Neural cell (in vitro differentiated cells): ENCODE measurements at regions not wholly inside any gene's neighbourhood (a gene's known extent, or its start where the extent isn't known, plus 50 kb on each side); places are given as distances from the start of the nearest gene placed in this dataset.
"Not testable (repeated sequence)": the region's sequence is repeated elsewhere in the genome, so short reads cannot be mapped to it uniquely, and the experiment has no call there.

Experiments
- H2AFZ ChIP-seq: fragments of 200-600, 300-800 bp; sonication (generic), shearing (Covaris generic); 2 replicates; pipeline ENCODE4 v1.6.0; 2014; ENCODE audit warnings: low read depth, mild to moderate bottlenecking, antibody characterized with exemption, low read length, moderate library complexity
- H3F3A ChIP-seq: fragments of 200-600 bp; shearing (Covaris generic); 2 replicates; pipeline ENCODE4 v1.6.1; 2016; ENCODE audit warnings: mild to moderate bottlenecking, moderate library complexity, mixed read lengths, antibody characterized with exemption, low read length; ENCODE audit not compliant: insufficient read depth, poor library complexity, severe bottlenecking
- H3K27ac ChIP-seq: fragments of 200-600, 300-800 bp; sonication (generic), shearing (Covaris generic); 2 replicates; pipeline ENCODE4 v1.5.1; 2014; ENCODE audit warnings: mild to moderate bottlenecking, low read length, moderate library complexity
- H3K27me3 ChIP-seq: fragments of 300-800, 200-600 bp; sonication (generic), shearing (Covaris generic); 2 replicates; pipeline ENCODE4 v1.6.0; 2014; ENCODE audit warnings: mild to moderate bottlenecking, low read depth, low read length, moderate library complexity; ENCODE audit not compliant: insufficient read depth
- H3K36me3 ChIP-seq: fragments of 300-800, 200-600 bp; sonication (generic), shearing (Covaris generic); 2 replicates; pipeline ENCODE4 v1.5.1; 2014; ENCODE audit warnings: mild to moderate bottlenecking, antibody characterized with exemption, low read length, moderate library complexity; ENCODE audit not compliant: insufficient read depth
- H3K4me2 ChIP-seq: fragments of 300-800, 200-600 bp; sonication (generic), shearing (Covaris generic); 2 replicates; pipeline ENCODE4 v1.6.0; 2014; ENCODE audit warnings: mild to moderate bottlenecking, low read length
- H3K4me3 ChIP-seq: fragments of 300-800, 200-600 bp; sonication (generic), shearing (Covaris generic); 2 replicates; pipeline ENCODE4 v1.5.1; 2014; ENCODE audit warnings: mild to moderate bottlenecking, low read length, moderate library complexity
- H3K79me2 ChIP-seq: fragments of 200-600 bp; shearing (Covaris generic); replicated peaks from 2 replicates; pipeline ENCODE4 v1.6.0; 2014; ENCODE audit warnings: mild to moderate bottlenecking, low read length, moderate library complexity; ENCODE audit not compliant: insufficient read depth
- H3K9ac ChIP-seq: fragments of 300-800, 200-600 bp; sonication (generic), shearing (Covaris generic); 2 replicates; pipeline ENCODE4 v1.6.1; 2016; ENCODE audit warnings: mild to moderate bottlenecking, low read length, mixed read lengths
- H3K9me2 ChIP-seq: fragments of 200-600 bp; shearing (Covaris generic); 2 replicates; pipeline ENCODE4 v1.6.1; 2016; ENCODE audit warnings: mild to moderate bottlenecking, low read length, mixed read lengths; ENCODE audit not compliant: insufficient read depth
- H3K9me3 ChIP-seq: fragments of 200-600, 300-800 bp; sonication (generic), shearing (Covaris generic); 2 replicates; pipeline ENCODE4 v1.6.1; 2016; ENCODE audit warnings: mild to moderate bottlenecking, mixed run types, low read length, moderate library complexity, mixed read lengths
- H4K20me1 ChIP-seq: fragments of 200-600 bp; shearing (Covaris generic); 2 replicates; pipeline ENCODE4 v1.6.1; 2016; ENCODE audit warnings: mild to moderate bottlenecking, mixed run types; ENCODE audit not compliant: insufficient read depth
- EP300 ChIP-seq: fragments of 450-650 bp; conservative IDR thresholded peaks from 2 replicates; pipeline ENCODE4 v1.6.1; 2014; ENCODE audit warnings: antibody characterized with exemption, mild to moderate bottlenecking, moderate library complexity; ENCODE audit not compliant: poor library complexity, severe bottlenecking
- EZH2 ChIP-seq: fragments of 200-600, 300-800 bp; shearing (Covaris generic), sonication (generic); IDR thresholded peaks from 2 replicates; pipeline ENCODE4 v1.6.1; 2014; ENCODE audit warnings: antibody characterized with exemption, low read length, borderline replicate concordance, mild to moderate bottlenecking; ENCODE audit not compliant: insufficient read depth, poor library complexity, severe bottlenecking
- MXI1 ChIP-seq: fragments of 450-650 bp; conservative IDR thresholded peaks from 2 replicates; pipeline ENCODE4 v1.6.1; 2014; ENCODE audit warnings: antibody characterized with exemption, mild to moderate bottlenecking; ENCODE audit not compliant: poor library complexity, severe bottlenecking
- POLR2AphosphoS5 ChIP-seq: IDR thresholded peaks from 2 replicates; pipeline ENCODE4 v1.6.1; 2012
- RAD21 ChIP-seq: fragments of 450-650 bp; conservative IDR thresholded peaks from 2 replicates; pipeline ENCODE4 v1.6.1; 2014; ENCODE audit warnings: antibody characterized with exemption, mild to moderate bottlenecking, moderate library complexity
- SMC3 ChIP-seq: fragments of 450-650 bp; conservative IDR thresholded peaks from 2 replicates; pipeline ENCODE4 v1.6.1; 2014; ENCODE audit warnings: antibody characterized with exemption, mild to moderate bottlenecking, moderate library complexity; ENCODE audit not compliant: poor library complexity
- TAF1 ChIP-seq: IDR thresholded peaks from 2 replicates; pipeline ENCODE4 v1.6.1; 2012; ENCODE audit warnings: low read depth
- TF ChIP-seq, protein P1 (sequence below): IDR thresholded peaks from 2 replicates; pipeline ENCODE4 v1.6.1; 2012; ENCODE audit warnings: borderline replicate concordance
- TF ChIP-seq, protein P2 (sequence below): fragments of 450-650 bp; IDR thresholded peaks from 2 replicates; pipeline ENCODE4 v1.5.1; 2014; ENCODE audit warnings: antibody characterized with exemption, mild to moderate bottlenecking, moderate library complexity; ENCODE audit not compliant: poor library complexity, severe bottlenecking

DNA sequence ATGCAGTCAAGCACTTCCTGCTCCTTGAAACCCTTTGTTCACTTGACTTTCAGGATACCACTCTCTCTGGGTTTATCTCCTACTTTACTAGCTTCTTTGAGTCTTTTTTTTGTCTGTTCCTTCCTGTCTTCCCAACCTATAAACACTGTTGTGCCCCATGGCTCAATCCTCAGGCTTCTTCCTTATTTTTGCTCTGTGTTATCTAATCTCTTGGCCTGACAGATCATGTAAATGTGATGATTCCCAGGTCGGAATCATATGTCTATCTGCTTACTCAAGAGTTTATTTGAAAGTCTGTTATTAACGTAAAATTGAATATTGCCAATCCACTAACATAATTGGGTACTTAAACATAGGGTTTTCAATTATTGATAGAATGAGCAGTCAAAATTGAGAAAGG is 171.7 kb upstream of the ST6GALNAC5 start:
- Histone ChIP-seq H3K27ac (no peak overlapping the region), H3K4me2 (no peak overlapping the region), H3K9me3 (no peaks in the 10 kb centered on the region), H3F3A (no peaks in the 10 kb centered on the region), H3K9me2 (no peaks in the 10 kb centered on the region), H3K79me2 (no peaks in the 10 kb centered on the region), H3K9ac (no peak overlapping the region), H4K20me1 (no peaks in the 10 kb centered on the region), H3K27me3 (no peaks in the 10 kb centered on the region), H3K36me3 (no peaks in the 10 kb centered on the region), H2AFZ (no peak overlapping the region), H3K4me3 (no peak overlapping the region)
- TF ChIP-seq MXI1 (no peak), TAF1 (no peak), EP300 (no peak), EZH2 (no peak), SMC3 (no peak), RAD21 (no peak)

DNA sequence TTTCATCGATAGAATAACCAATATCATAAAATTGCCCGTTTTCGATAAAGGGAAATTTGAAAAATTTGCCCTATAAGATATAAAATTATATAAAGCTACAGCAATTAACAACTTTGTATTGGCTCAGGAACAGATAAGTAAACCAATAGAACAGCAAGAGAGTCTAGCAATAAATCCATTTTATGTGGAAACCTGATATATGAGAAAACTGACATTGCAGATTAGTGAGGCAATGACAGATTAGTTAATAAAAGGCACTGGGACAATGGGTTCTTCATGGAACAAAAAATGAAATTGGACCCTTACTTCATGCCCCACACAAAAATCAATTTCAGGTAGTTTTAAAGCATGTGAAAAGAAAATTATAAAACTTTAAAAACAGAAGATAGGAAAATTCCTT is 169.9 kb upstream of the ST6GALNAC5 start:
- no peak overlapping the region for H3K27ac ChIP-seq
- no peaks in the 10 kb centered on the region for H3K9me2 ChIP-seq
- TF ChIP-seq MXI1 (no peak), SMC3 (no peak), RAD21 (no peak), POLR2AphosphoS5 (no peak), EZH2 (no peak), EP300 (no peak), TAF1 (no peak)
- TF ChIP-seq, protein P1, sequence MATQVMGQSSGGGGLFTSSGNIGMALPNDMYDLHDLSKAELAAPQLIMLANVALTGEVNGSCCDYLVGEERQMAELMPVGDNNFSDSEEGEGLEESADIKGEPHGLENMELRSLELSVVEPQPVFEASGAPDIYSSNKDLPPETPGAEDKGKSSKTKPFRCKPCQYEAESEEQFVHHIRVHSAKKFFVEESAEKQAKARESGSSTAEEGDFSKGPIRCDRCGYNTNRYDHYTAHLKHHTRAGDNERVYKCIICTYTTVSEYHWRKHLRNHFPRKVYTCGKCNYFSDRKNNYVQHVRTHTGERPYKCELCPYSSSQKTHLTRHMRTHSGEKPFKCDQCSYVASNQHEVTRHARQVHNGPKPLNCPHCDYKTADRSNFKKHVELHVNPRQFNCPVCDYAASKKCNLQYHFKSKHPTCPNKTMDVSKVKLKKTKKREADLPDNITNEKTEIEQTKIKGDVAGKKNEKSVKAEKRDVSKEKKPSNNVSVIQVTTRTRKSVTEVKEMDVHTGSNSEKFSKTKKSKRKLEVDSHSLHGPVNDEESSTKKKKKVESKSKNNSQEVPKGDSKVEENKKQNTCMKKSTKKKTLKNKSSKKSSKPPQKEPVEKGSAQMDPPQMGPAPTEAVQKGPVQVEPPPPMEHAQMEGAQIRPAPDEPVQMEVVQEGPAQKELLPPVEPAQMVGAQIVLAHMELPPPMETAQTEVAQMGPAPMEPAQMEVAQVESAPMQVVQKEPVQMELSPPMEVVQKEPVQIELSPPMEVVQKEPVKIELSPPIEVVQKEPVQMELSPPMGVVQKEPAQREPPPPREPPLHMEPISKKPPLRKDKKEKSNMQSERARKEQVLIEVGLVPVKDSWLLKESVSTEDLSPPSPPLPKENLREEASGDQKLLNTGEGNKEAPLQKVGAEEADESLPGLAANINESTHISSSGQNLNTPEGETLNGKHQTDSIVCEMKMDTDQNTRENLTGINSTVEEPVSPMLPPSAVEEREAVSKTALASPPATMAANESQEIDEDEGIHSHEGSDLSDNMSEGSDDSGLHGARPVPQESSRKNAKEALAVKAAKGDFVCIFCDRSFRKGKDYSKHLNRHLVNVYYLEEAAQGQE = no peak
- TF ChIP-seq, protein P2, sequence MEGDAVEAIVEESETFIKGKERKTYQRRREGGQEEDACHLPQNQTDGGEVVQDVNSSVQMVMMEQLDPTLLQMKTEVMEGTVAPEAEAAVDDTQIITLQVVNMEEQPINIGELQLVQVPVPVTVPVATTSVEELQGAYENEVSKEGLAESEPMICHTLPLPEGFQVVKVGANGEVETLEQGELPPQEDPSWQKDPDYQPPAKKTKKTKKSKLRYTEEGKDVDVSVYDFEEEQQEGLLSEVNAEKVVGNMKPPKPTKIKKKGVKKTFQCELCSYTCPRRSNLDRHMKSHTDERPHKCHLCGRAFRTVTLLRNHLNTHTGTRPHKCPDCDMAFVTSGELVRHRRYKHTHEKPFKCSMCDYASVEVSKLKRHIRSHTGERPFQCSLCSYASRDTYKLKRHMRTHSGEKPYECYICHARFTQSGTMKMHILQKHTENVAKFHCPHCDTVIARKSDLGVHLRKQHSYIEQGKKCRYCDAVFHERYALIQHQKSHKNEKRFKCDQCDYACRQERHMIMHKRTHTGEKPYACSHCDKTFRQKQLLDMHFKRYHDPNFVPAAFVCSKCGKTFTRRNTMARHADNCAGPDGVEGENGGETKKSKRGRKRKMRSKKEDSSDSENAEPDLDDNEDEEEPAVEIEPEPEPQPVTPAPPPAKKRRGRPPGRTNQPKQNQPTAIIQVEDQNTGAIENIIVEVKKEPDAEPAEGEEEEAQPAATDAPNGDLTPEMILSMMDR = no peak
- no peaks in the 10 kb centered on the region for H3K36me3 ChIP-seq
- no peak overlapping the region for H2AFZ ChIP-seq
- no peaks in the 10 kb centered on the region for H3K9me3 ChIP-seq
- no peak overlapping the region for H3K9ac ChIP-seq
- no peaks in the 10 kb centered on the region for H3K27me3 ChIP-seq
- no peak overlapping the region for H3K4me2 ChIP-seq
- H3K4me3 ChIP-seq = no peak overlapping the region
- no peaks in the 10 kb centered on the region for H4K20me1 ChIP-seq
- H3K79me2 ChIP-seq = no peaks in the 10 kb centered on the region
- H3F3A ChIP-seq = no peaks in the 10 kb centered on the region

DNA sequence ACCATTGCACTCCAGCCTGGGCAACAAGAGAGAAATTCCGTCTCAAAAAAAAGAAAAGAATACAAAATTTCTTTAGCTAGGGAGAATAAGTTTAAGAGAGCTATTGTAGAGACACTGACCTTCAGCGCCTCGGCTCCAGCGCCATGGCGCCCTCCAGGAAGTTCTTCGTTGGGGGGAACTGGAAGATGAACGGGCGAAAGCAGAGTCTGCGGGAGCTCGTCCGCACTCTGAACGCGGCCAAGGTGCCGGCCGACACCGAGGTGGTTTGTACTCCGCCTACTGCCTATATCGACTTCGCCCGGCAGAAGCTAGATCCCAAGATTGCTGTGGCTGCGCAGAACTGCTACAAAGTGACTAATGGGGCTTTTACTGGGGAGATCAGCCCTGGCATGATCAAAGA is 167.6 kb upstream of the ST6GALNAC5 start:
- not testable (repeated sequence) for H4K20me1 ChIP-seq

DNA sequence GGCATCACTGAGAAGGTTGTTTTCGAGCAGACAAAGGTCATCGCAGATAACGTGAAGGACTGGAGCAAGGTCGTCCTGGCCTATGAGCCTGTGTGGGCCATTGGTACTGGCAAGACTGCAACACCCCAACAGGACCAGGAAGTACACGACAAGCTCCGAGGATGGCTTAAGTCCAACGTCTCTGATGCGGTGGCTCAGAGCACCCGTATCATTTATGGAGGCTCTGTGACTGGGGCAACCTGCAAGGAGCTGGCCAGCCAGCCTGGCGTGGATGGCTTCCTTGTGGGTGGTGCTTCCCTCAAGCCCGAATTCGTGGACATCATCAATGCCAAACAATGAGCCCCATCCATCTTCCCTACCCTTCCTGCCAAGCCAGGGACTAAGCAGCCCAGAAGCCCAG is 167.1 kb upstream of the ST6GALNAC5 start:
- H3K9me3 ChIP-seq, H3K9ac ChIP-seq, H2AFZ ChIP-seq, H3K36me3 ChIP-seq, H3K9me2 ChIP-seq, H3F3A ChIP-seq, H3K27ac ChIP-seq, H3K4me3 ChIP-seq, H3K79me2 ChIP-seq, H4K20me1 ChIP-seq, H3K27me3 ChIP-seq, H3K4me2 ChIP-seq: not testable (repeated sequence)

More for the DNA sequence above, 167.6 kb upstream of the ST6GALNAC5 start:
- H2AFZ ChIP-seq, H3K4me2 ChIP-seq, H3K9me2 ChIP-seq, H3K27ac ChIP-seq, H3K36me3 ChIP-seq, H3K79me2 ChIP-seq, H3K9me3 ChIP-seq, H3K27me3 ChIP-seq, H3F3A ChIP-seq, H3K4me3 ChIP-seq, H3K9ac ChIP-seq: not testable (repeated sequence)
